ENCODE measurements at regions not wholly inside any gene's neighbourhood (a gene's known extent, or its start where the extent isn't known, plus 50 kb on each side); places are given as distances from the start of the nearest gene placed in this dataset.

DNA sequence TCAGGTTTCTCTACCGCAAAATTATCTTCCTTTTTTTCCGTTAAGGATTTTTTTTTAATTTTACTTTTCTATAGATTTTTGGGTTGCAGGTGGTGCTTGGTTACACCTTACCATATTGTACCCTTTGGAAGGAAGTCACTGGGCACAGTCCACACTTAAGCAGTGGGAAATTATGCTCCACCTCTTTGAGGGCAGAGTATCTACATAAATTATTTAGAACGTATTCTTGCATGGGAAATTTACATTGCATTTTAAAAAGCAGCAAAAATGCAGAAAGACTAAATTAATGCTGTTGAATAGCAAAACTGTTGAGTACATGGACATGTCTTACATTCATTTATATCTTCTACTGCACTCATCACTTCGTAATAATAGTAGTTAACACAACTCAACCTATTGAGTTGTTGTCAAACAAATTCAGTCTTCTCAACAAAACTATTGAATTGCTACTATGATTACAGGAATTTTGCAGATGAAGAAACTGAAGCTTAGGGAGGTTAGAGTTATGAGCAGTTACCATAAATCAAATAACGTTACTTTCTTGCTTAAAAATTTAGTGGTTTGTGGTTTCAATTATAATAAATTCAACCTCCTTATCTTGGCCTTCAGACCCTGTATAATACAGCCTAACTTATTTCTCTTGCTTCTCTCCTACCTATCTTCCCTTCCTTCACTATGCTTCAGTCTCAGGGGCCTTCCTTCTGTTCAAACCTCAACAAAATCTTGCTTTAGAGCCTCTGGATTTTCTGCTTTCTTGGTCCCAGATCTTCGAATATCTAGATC, 97.4 kb upstream of the ARHGAP20 start:
- ATAC-seq (no peak), DNase-seq (ENCODE audit: low read depth, low spot score) (no peak)
- H3K4me1 ChIP-seq (ENCODE audit: control insufficient read depth in 1 of 2, insufficient read depth in 2 of 2, low read length in 2 of 2) = no peaks in the 10 kb centered on the region
- H3K9me3 ChIP-seq (ENCODE audit: control insufficient read depth in 1 of 2, insufficient read depth in 1 of 2, low read depth in 1 of 2, low read length in 2 of 2) = no peaks in the 10 kb centered on the region
- BruUV-seq (replicated peaks) = no TSS peak
- TF ChIP-seq CBX3 (IDR thresholded peaks at IDR 0.05; ENCODE audit: low read depth) (no peak), TCF7L2 (IDR thresholded peaks at IDR 0.05; ENCODE audit: borderline replicate concordance, extremely low read depth, insufficient read depth, insufficient read length) (no peak), ZNF274 (IDR thresholded peaks at IDR 0.05; ENCODE audit: low read depth, low read length) (no peak), SP1 (IDR thresholded peaks at IDR 0.05; ENCODE audit: low read depth) (no peak), EZH2 (IDR thresholded peaks at IDR 0.05) (no peak), EZH2phosphoT487 (IDR thresholded peaks at IDR 0.05; ENCODE audit: borderline replicate concordance) (no peak), SIN3A (IDR thresholded peaks at IDR 0.05; ENCODE audit: low read depth) (no peak), ZFX (IDR thresholded peaks at IDR 0.05) (no peak), JUND (IDR thresholded peaks at IDR 0.05) (no peak), SRF (IDR thresholded peaks at IDR 0.05; ENCODE audit: low read depth) (no peak), ELF1 (IDR thresholded peaks at IDR 0.05; ENCODE audit: borderline replicate concordance, low read depth) (no peak), CEBPB (IDR thresholded peaks at IDR 0.05; ENCODE audit: low read depth) (no peak), RAD21 (IDR thresholded peaks at IDR 0.05; ENCODE audit: low read depth) (no peak), FOSL1 (IDR thresholded peaks at IDR 0.05; ENCODE audit: low read depth) (no peak), EGR1 (IDR thresholded peaks at IDR 0.05; ENCODE audit: low read depth) (no peak)
- TF ChIP-seq, protein P1, sequence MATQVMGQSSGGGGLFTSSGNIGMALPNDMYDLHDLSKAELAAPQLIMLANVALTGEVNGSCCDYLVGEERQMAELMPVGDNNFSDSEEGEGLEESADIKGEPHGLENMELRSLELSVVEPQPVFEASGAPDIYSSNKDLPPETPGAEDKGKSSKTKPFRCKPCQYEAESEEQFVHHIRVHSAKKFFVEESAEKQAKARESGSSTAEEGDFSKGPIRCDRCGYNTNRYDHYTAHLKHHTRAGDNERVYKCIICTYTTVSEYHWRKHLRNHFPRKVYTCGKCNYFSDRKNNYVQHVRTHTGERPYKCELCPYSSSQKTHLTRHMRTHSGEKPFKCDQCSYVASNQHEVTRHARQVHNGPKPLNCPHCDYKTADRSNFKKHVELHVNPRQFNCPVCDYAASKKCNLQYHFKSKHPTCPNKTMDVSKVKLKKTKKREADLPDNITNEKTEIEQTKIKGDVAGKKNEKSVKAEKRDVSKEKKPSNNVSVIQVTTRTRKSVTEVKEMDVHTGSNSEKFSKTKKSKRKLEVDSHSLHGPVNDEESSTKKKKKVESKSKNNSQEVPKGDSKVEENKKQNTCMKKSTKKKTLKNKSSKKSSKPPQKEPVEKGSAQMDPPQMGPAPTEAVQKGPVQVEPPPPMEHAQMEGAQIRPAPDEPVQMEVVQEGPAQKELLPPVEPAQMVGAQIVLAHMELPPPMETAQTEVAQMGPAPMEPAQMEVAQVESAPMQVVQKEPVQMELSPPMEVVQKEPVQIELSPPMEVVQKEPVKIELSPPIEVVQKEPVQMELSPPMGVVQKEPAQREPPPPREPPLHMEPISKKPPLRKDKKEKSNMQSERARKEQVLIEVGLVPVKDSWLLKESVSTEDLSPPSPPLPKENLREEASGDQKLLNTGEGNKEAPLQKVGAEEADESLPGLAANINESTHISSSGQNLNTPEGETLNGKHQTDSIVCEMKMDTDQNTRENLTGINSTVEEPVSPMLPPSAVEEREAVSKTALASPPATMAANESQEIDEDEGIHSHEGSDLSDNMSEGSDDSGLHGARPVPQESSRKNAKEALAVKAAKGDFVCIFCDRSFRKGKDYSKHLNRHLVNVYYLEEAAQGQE (IDR thresholded peaks at IDR 0.05; ENCODE audit: low read depth) = no peak
- TF ChIP-seq, protein P2, sequence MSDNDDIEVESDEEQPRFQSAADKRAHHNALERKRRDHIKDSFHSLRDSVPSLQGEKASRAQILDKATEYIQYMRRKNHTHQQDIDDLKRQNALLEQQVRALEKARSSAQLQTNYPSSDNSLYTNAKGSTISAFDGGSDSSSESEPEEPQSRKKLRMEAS (IDR thresholded peaks at IDR 0.05) = no peak
- TF ChIP-seq, protein P3, sequence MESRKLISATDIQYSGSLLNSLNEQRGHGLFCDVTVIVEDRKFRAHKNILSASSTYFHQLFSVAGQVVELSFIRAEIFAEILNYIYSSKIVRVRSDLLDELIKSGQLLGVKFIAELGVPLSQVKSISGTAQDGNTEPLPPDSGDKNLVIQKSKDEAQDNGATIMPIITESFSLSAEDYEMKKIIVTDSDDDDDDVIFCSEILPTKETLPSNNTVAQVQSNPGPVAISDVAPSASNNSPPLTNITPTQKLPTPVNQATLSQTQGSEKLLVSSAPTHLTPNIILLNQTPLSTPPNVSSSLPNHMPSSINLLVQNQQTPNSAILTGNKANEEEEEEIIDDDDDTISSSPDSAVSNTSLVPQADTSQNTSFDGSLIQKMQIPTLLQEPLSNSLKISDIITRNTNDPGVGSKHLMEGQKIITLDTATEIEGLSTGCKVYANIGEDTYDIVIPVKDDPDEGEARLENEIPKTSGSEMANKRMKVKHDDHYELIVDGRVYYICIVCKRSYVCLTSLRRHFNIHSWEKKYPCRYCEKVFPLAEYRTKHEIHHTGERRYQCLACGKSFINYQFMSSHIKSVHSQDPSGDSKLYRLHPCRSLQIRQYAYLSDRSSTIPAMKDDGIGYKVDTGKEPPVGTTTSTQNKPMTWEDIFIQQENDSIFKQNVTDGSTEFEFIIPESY (IDR thresholded peaks at IDR 0.05; ENCODE audit: extremely low read depth, insufficient replicate concordance, low read length) = no peak
- H4K20me1 ChIP-seq (ENCODE audit: insufficient read depth) = no peaks in the 10 kb centered on the region
- H3K9ac ChIP-seq (ENCODE audit: low read length) = no peak overlapping the region
- no peaks in the 10 kb centered on the region for H3K9me2 ChIP-seq (ENCODE audit: insufficient read depth)
- H2AFZ ChIP-seq (ENCODE audit: low read depth, low read length, poor library complexity, severe bottlenecking) = no peak overlapping the region
- no peaks in the 10 kb centered on the region for H3K36me3 ChIP-seq (ENCODE audit: control insufficient read depth in 1 of 2, insufficient read depth in 2 of 2, low read length in 2 of 2)
- no peak overlapping the region for H3K4me2 ChIP-seq (ENCODE audit: low read length)
- ChIA-PET POLR2A (no interaction called here), RAD21 (ENCODE audit: low non-redundant PET in 1 of 2, low total read pairs in 2 of 2, uncharacterized antibody in 2 of 2, unreplicated experiment in 2 of 2) (no interaction called here), CTCF (no interaction called here)
- intact Hi-C loops (cut with micrococcal nuclease) = no loop called here
- no peaks in the 10 kb centered on the region for H3K79me2 ChIP-seq (ENCODE audit: insufficient read depth, low read length)
- H3K4me3 ChIP-seq (replicated peaks in 1 of 2; ENCODE audit: low read depth in 1 of 2, low read length in 2 of 2) = no peak overlapping the region
- no peaks in the 10 kb centered on the region for H3K27me3 ChIP-seq (ENCODE audit: insufficient read depth, low read length)
- no peak overlapping the region for H3K27ac ChIP-seq (ENCODE audit: low read depth, low read length)
